Mesothelial cell of epicardium (in vitro differentiated cells): ENCODE measurements at regions not wholly inside any gene's neighbourhood (a gene's known extent, or its start where the extent isn't known, plus 50 kb on each side); places are given as distances from the start of the nearest gene placed in this dataset.
"Not testable (repeated sequence)": the region's sequence is repeated elsewhere in the genome, so short reads cannot be mapped to it uniquely, and the experiment has no call there.

Source experiments
- DNase-seq, 2 experiments: peaks; one replicate each; pipeline ENCODE4 v3.0.0; 2021; ENCODE audit warnings: low spot score in 2 of 2; ENCODE audit not compliant: unreplicated experiment in 2 of 2
- H3K27ac Mint-ChIP-seq: 2 replicates; pipeline ENCODE4 v1.8.0; 2021; ENCODE audit warnings: mixed read lengths
- H3K27me3 Mint-ChIP-seq: 2 replicates; pipeline ENCODE4 v1.8.0; 2021; ENCODE audit warnings: low read depth, mixed read lengths
- H3K36me3 Mint-ChIP-seq: 2 replicates; pipeline ENCODE4 v1.8.0; 2021; ENCODE audit warnings: mixed read lengths
- H3K4me1 Mint-ChIP-seq: 2 replicates; pipeline ENCODE4 v1.8.0; 2021; ENCODE audit warnings: mixed read lengths
- H3K4me3 Mint-ChIP-seq: 2 replicates; pipeline ENCODE4 v1.8.0; 2021; ENCODE audit warnings: mild to moderate bottlenecking, moderate library complexity, mixed read lengths
- H3K9me3 Mint-ChIP-seq: 2 replicates; pipeline ENCODE4 v1.8.0; 2021; ENCODE audit warnings: mixed read lengths
- TF ChIP-seq, protein P1 (sequence below): fragments of 200-600 bp; sonication (generic); IDR thresholded peaks from one replicate; pipeline ENCODE4 v1.5.0; 2021; ENCODE audit warnings: antibody characterized with exemption; ENCODE audit not compliant: unreplicated experiment

DNA sequence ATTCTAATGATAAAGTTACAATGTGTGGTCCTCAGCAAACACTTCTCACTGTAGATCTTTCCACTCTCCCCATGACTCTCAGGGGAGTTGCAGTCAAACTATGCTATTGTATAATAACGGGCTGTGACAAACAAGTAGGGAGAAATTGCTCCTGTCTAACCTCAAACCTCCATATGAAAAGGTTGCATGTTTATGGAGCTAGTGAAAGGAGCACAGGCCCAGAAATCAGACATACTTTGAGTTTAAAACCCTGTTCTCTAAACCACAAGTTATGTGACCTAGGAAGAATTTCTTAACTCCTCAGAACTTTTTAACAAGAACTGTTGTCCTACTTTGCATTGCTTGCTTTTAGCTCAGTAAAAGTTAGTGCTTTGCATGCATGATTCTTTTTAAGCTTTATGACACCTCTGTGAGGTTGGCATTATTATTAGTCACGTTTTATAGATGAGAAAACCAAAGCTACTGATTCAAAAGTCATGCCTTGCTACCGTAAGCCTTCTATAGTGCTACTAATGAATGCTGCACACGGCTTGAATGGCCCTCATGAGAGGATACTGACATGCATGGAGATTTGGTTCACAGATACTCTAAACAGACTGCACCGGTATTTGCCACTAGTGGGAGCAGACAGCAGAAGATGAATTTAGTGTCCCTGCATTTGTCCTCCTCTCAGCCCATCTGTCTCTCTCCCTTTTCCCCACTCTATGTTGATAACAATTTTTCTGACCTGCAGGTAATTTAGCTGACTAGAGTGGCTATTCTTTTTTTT, 129.5 kb upstream of the PCGF5 start:
- peaks cover 5% of the 10 kb centered on the region for H3K36me3 Mint-ChIP-seq
- H3K4me1 Mint-ChIP-seq, result no peaks in the 10 kb centered on the region
- no peak for DNase-seq
- H3K27me3 Mint-ChIP-seq, result no peaks in the 10 kb centered on the region
- no peak overlapping the region for H3K27ac Mint-ChIP-seq
- peaks cover 26% of the 10 kb centered on the region for H3K9me3 Mint-ChIP-seq
- H3K4me3 Mint-ChIP-seq, result no peak overlapping the region
- TF ChIP-seq, protein P1, sequence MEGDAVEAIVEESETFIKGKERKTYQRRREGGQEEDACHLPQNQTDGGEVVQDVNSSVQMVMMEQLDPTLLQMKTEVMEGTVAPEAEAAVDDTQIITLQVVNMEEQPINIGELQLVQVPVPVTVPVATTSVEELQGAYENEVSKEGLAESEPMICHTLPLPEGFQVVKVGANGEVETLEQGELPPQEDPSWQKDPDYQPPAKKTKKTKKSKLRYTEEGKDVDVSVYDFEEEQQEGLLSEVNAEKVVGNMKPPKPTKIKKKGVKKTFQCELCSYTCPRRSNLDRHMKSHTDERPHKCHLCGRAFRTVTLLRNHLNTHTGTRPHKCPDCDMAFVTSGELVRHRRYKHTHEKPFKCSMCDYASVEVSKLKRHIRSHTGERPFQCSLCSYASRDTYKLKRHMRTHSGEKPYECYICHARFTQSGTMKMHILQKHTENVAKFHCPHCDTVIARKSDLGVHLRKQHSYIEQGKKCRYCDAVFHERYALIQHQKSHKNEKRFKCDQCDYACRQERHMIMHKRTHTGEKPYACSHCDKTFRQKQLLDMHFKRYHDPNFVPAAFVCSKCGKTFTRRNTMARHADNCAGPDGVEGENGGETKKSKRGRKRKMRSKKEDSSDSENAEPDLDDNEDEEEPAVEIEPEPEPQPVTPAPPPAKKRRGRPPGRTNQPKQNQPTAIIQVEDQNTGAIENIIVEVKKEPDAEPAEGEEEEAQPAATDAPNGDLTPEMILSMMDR, result no peak

DNA sequence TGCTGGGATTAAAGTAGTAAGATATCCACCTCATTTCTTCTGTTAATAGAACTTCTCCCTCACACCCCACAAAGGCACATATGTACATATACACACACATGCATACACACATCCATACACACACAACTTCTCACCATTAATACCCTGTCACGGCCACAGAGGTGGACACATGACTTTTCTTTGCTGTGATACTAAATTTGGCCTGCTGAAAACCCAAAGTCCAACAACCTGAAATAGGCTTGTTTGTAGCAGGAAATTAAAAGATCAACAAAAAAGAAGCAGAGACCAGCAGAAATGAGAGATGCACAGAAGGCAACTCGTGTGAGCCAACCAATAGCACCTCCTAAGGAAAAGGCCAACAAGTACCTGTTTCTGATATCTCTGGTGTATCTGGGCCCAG, 128.7 kb upstream of the PCGF5 start:
- no peak overlapping the region for H3K4me3 Mint-ChIP-seq
- H3K27me3 Mint-ChIP-seq, result no peaks in the 10 kb centered on the region
- TF ChIP-seq, protein P1, result no peak
- no peak overlapping the region for H3K27ac Mint-ChIP-seq
- peaks cover 32% of the 10 kb centered on the region for H3K9me3 Mint-ChIP-seq
- no peak for DNase-seq
- H3K4me1 Mint-ChIP-seq, result no peaks in the 10 kb centered on the region
- peaks cover 5% of the 10 kb centered on the region for H3K36me3 Mint-ChIP-seq

DNA sequence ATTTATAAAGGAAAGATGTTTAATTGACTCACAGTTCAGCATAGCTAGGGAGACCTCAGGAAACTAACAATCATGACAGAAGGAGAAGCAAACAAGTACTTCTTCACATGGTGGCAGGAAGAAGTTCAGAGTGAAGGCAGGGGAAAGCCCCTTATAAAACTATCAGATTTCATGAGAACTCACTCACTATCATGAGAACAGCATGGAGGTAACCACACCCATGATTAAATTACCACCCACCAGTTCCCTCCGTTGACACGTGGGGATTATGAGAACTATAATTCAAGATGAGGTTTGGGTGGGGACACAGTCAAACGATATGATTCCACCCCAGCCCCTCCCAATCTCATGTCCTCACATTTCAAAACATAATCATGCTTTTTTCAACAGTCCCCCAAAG, 124.2 kb upstream of the PCGF5 start:
- Mint-ChIP-seq H3K4me1 (no peaks in the 10 kb centered on the region), H3K27me3 (no peaks in the 10 kb centered on the region), H3K4me3 (no peak overlapping the region), H3K9me3 (peaks cover 49% of the 10 kb centered on the region), H3K27ac (no peak overlapping the region), H3K36me3 (peaks cover 12% of the 10 kb centered on the region)
- TF ChIP-seq, protein P1, result no peak
- no peak for DNase-seq

DNA sequence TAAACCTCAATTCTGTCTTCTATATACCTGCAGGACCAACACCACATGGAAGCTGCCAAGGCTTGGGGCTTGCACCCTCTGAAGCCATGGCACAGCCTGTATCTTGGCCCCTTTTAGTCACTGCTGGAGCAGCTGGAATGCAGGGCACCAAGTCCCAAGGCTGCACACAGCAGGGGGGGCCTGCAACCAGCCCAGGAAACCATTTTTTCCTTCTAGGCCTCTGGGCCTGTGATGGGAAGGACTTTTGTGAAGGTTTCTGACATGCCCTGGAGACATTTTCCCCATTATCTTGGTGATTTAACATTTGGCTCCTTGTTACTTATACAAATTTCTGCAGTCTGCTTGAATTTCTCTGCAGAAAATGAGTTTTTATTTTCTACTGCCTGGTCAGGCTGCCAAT, 123.2 kb upstream of the PCGF5 start:
- Mint-ChIP-seq H3K4me1 (no peaks in the 10 kb centered on the region), H3K4me3 (no peak overlapping the region), H3K27me3 (peaks cover 1% of the 10 kb centered on the region), H3K36me3 (peaks cover 12% of the 10 kb centered on the region), H3K9me3 (peaks cover 49% of the 10 kb centered on the region), H3K27ac (no peak overlapping the region)
- no peak for DNase-seq
- TF ChIP-seq, protein P1, result no peak

DNA sequence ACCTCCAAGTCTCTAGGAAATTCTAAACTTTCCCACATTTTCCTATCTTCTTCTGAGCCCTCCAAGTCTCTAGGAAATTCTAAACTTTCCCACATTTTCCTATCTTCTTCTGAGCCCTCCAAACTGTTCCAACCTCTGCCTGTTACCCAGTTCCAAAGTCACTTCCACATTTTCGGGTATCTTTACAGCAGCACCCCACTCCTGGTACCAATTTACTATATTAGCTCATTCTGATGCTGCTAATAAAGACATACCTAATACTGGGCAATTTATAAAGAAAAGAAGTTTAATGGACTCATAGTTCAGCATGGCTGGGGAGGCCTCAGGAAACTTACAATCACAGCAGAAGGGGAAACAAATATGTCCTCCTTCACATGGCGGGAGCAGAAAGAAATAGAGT, 122.4 kb upstream of the PCGF5 start:
- not testable (repeated sequence) for DNase-seq, H3K4me1 Mint-ChIP-seq, H3K4me3 Mint-ChIP-seq, H3K27ac Mint-ChIP-seq, H3K27me3 Mint-ChIP-seq
- Mint-ChIP-seq H3K9me3 (peaks cover 45% of the 10 kb centered on the region), H3K36me3 (peaks cover 12% of the 10 kb centered on the region)

DNA sequence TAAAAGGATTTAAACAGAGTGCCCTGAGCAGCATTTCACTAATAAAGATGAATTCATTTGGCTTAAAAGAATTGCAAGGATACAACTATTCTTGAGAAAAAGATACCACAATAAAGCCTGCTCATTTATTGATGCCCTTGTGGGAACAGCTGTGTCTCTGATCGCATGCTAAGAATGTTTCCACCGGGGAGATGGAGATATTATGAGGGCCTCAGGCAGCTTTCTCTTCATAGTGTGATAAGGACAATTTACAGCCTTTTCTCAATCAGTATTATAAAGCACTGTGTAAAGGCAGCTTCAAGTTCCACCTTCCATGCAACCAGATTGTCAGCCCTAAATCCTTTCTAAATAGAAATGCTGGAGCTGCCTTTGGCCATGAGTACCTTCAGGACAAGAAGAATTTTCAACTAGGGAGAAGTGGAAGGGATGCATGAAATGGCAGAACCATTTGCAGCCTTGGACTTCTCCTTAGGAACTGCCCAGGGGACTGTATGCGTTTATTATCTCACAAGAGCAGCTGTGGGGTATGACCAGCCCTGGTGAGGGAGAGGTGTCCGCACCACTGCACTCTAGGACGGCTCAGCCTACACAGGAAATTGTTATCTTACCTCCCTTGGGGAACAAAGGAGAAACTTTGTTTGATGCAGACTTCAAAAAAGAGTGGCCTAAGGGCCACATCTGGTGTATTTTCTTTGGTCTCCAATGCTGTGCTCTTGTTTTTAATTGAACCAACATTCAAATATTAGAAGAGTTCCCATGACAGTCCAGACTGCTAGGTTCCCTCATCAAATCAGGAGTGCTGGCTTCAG, 116.9 kb upstream of the PCGF5 start:
- Mint-ChIP-seq H3K36me3 (no peaks in the 10 kb centered on the region), H3K27me3 (peaks cover 14% of the 10 kb centered on the region), H3K4me3 (no peak overlapping the region), H3K27ac (no peak overlapping the region), H3K9me3 (peaks cover 17% of the 10 kb centered on the region), H3K4me1 (peaks cover 15% of the 10 kb centered on the region)
- TF ChIP-seq, protein P1, result no peak
- no peak for DNase-seq
